Common myeloid progenitor, CD34-positive (primary cell): ENCODE measurements at regions not wholly inside any gene's neighbourhood (a gene's known extent, or its start where the extent isn't known, plus 50 kb on each side); places are given as distances from the start of the nearest gene placed in this dataset.

ENCODE experiments used
- CTCF ChIA-PET: fragments of 350-600 bp; sonication (Branson Sonifier 250); formaldehyde crosslinking; loops from one replicate; lab custom pipeline; 2021; ENCODE audit warnings: antibody characterized with exemption; lab: Charles Lee
- POLR2A ChIA-PET: fragments of 350-600 bp; sonication (Branson Sonifier 250); formaldehyde crosslinking; loops from one replicate; lab custom pipeline; 2021; ENCODE audit warnings: antibody characterized with exemption; lab: Charles Lee
- DNase-seq, 3 donors: peaks; one replicate each; pipeline versions ENCODE4 v3.0.0 to v3.0.0-alpha.2; 2013
- H3K27ac ChIP-seq, 2 experiments: 1 replicate in 1 of 2; 2 replicates in 1 of 2; pipeline ENCODE4 v1.7.0; 2013; ENCODE audit warnings: inconsistent platforms in 2 of 2, low read length in 2 of 2, mild to moderate bottlenecking in 2 of 2, low read depth in 1 of 2, moderate library complexity in 1 of 2; ENCODE audit not compliant: severe bottlenecking in 2 of 2, insufficient read depth in 1 of 2, poor library complexity in 1 of 2
- H3K27me3 ChIP-seq, 5 experiments: replicated peaks in 2 of 5; 1 replicate in 3 of 5; 2 replicates in 2 of 5; pipeline versions ENCODE4 v1.6.1 to v1.7.0; 2013; ENCODE audit warnings: low read length in 4 of 5, mild to moderate bottlenecking in 2 of 5, moderate library complexity in 2 of 5, inconsistent platforms in 1 of 5; ENCODE audit not compliant: insufficient read depth in 5 of 5, control insufficient read depth in 4 of 5
- H3K36me3 ChIP-seq, 4 experiments: 1 replicate in 2 of 4; 2 replicates in 2 of 4; pipeline versions ENCODE4 v1.6.1 to v1.7.0; 2013; ENCODE audit warnings: low read length in 3 of 4, control low read depth in 1 of 4, mild to moderate bottlenecking in 1 of 4; ENCODE audit not compliant: control insufficient read depth in 4 of 4, insufficient read depth in 4 of 4
- H3K4me1 ChIP-seq, 4 experiments: 1 replicate in 3 of 4; 2 replicates in 1 of 4; pipeline versions ENCODE4 v1.6.1 to v1.7.1; 2013; ENCODE audit warnings: low read length in 3 of 4, mild to moderate bottlenecking in 3 of 4, control low read depth in 1 of 4, inconsistent platforms in 1 of 4, moderate library complexity in 1 of 4; ENCODE audit not compliant: control insufficient read depth in 4 of 4, insufficient read depth in 4 of 4; ENCODE audit errors: control extremely low read depth in 1 of 4
- H3K4me3 ChIP-seq, 7 experiments: 1 replicate in 4 of 7; 2 replicates in 3 of 7; pipeline versions ENCODE4 v1.5.1 to v1.7.0; 2013; ENCODE audit warnings: mild to moderate bottlenecking in 7 of 7, low read length in 6 of 7, moderate library complexity in 6 of 7, inconsistent platforms in 2 of 7, low read depth in 2 of 7, control low read depth in 1 of 7; ENCODE audit not compliant: insufficient read depth in 4 of 7, control insufficient read depth in 1 of 7; ENCODE audit errors: extremely low read depth in 1 of 7
- H3K9me3 ChIP-seq, 5 experiments: 1 replicate in 4 of 5; 2 replicates in 1 of 5; pipeline versions ENCODE4 v1.6.1 to v1.7.1; 2013; ENCODE audit warnings: low read length in 4 of 5, mild to moderate bottlenecking in 2 of 5, inconsistent platforms in 1 of 5, low read depth in 1 of 5, moderate library complexity in 1 of 5; ENCODE audit not compliant: control insufficient read depth in 4 of 5, insufficient read depth in 2 of 5; ENCODE audit errors: control extremely low read depth in 1 of 5
- WGBS: methylation state at CpG from one replicate; pipeline ENCODE4 v1.1.5; 2013; ENCODE audit not compliant: insufficient coverage; 5-methylcytosine and 5-hydroxymethylcytosine counted together

- Histone ChIP-seq H3K27ac (no peak overlapping the region), H3K36me3 (no peaks in the 10 kb centered on the region), H3K9me3 (no peaks in the 10 kb centered on the region), H3K4me3 (no peak overlapping the region), H3K27me3 (no peaks in the 10 kb centered on the region), H3K4me1 (no peaks in the 10 kb centered on the region)
- no CpG with 5 or more reads among the region's 1 CpG for WGBS
- DNase-seq, result no peak
- ChIA-PET POLR2A (no interaction called here), CTCF (no interaction called here)
These were observed 954.7 kb upstream of the MAN1A1 start for GRCh38 chr6:120304223-120304622.

GRCh38 chr6:120303527-120303926 is 954.0 kb upstream of the MAN1A1 start:
- WGBS, result no CpG with 5 or more reads among the region's 2 CpGs
- DNase-seq, result no peak

GRCh38 chr6:120302041-120302440 is 952.5 kb upstream of the MAN1A1 start:
- no peak for DNase-seq
- ChIA-PET POLR2A (interaction anchor here (0.6 kb wide), 1 partner anchor 44 kb away, joined by 3 read pairs; no protein-coding TSS in a partner anchor), CTCF (no interaction called here)
- no peak overlapping the region for H3K4me3 ChIP-seq
- no peaks in the 10 kb centered on the region for H3K36me3 ChIP-seq
- no peaks in the 10 kb centered on the region for H3K9me3 ChIP-seq
- WGBS, result no CpG with 5 or more reads among the region's 2 CpGs
- H3K4me1 ChIP-seq, result no peaks in the 10 kb centered on the region
- H3K27ac ChIP-seq, result no peak overlapping the region
- H3K27me3 ChIP-seq, result no peaks in the 10 kb centered on the region

More at GRCh38 chr6:120303527-120303926, 954.0 kb upstream of the MAN1A1 start:
- ChIA-PET POLR2A (no interaction called here), CTCF (no interaction called here)
- no peaks in the 10 kb centered on the region for H3K27me3 ChIP-seq
- no peak overlapping the region for H3K27ac ChIP-seq
- H3K4me3 ChIP-seq, result no peak overlapping the region
- H3K9me3 ChIP-seq, result no peaks in the 10 kb centered on the region
- no peaks in the 10 kb centered on the region for H3K36me3 ChIP-seq
- H3K4me1 ChIP-seq, result no peaks in the 10 kb centered on the region

- Histone ChIP-seq H3K36me3 (no peaks in the 10 kb centered on the region), H3K27me3 (no peaks in the 10 kb centered on the region), H3K4me3 (no peak overlapping the region), H3K9me3 (no peaks in the 10 kb centered on the region), H3K4me1 (no peaks in the 10 kb centered on the region), H3K27ac (no peak overlapping the region)
- ChIA-PET POLR2A (no interaction called here), CTCF (no interaction called here)
- no CpG with 5 or more reads among the region's 1 CpG for WGBS
- DNase-seq, result no peak
These were observed 941.4 kb upstream of the MAN1A1 start for GRCh38 chr6:120290964-120291363.

GRCh38 chr6:120282005-120282404 is 932.4 kb upstream of the MAN1A1 start:
- CTCF ChIA-PET, result no interaction called here
- no peaks in the 10 kb centered on the region for H3K9me3 ChIP-seq
- no peak overlapping the region for H3K27ac ChIP-seq
- no peaks in the 10 kb centered on the region for H3K36me3 ChIP-seq
- H3K4me3 ChIP-seq, result no peak overlapping the region
- POLR2A ChIA-PET, result no interaction called here
- no peaks in the 10 kb centered on the region for H3K27me3 ChIP-seq
- DNase-seq, result no peak
- 100% methylated on average over 1 of the region's 2 CpGs for WGBS
- H3K4me1 ChIP-seq, result no peaks in the 10 kb centered on the region

- Histone ChIP-seq H3K9me3 (no peaks in the 10 kb centered on the region), H3K4me3 (no peak overlapping the region), H3K36me3 (no peaks in the 10 kb centered on the region), H3K4me1 (no peaks in the 10 kb centered on the region), H3K27me3 (no peaks in the 10 kb centered on the region), H3K27ac (no peak overlapping the region)
- WGBS, result 85% methylated on average over 2 of the region's 4 CpGs
- POLR2A ChIA-PET, result no interaction called here
- CTCF ChIA-PET, result no interaction called here
- no peak for DNase-seq
These were observed 930.1 kb upstream of the MAN1A1 start for GRCh38 chr6:120279466-120280167.

- Histone ChIP-seq H3K4me1 (no peaks in the 10 kb centered on the region), H3K9me3 (no peaks in the 10 kb centered on the region), H3K27ac (no peak overlapping the region), H3K4me3 (no peak overlapping the region), H3K27me3 (no peaks in the 10 kb centered on the region), H3K36me3 (no peaks in the 10 kb centered on the region)
- CTCF ChIA-PET, result no interaction called here
- WGBS, result 91% methylated on average over 1 of the region's 2 CpGs
- POLR2A ChIA-PET, result no interaction called here
- DNase-seq, result no peak
These were observed 929.3 kb upstream of the MAN1A1 start for GRCh38 chr6:120278689-120279396.
